ENCODE measurements at regions not wholly inside any gene's neighbourhood (a gene's known extent, or its start where the extent isn't known, plus 50 kb on each side); places are given as distances from the start of the nearest gene placed in this dataset.

GRCh38 chr1:82299056-82299455 lies 498.3 kb downstream of the ADGRL2 start:
- no peak for DNase-seq (ENCODE audit: low read depth in 2 of 2)

- DNase-seq (ENCODE audit: low read depth in 2 of 2) = no peak
Observed at GRCh38 chr1:82297139-82297896, 496.6 kb downstream of the ADGRL2 start.

GRCh38 chr1:82287556-82287955 lies 486.8 kb downstream of the ADGRL2 start:
- DNase-seq (ENCODE audit: low read depth in 2 of 2) = no peak

GRCh38 chr1:82284213-82284612 lies 483.5 kb downstream of the ADGRL2 start:
- no peak for DNase-seq (ENCODE audit: low read depth in 2 of 2)

GRCh38 chr1:82279241-82279640 lies 478.5 kb downstream of the ADGRL2 start:
- DNase-seq (ENCODE audit: low read depth in 2 of 2) = no peak

- no peak for DNase-seq (ENCODE audit: low read depth in 2 of 2)
Observed at GRCh38 chr1:82273816-82274215, 473.1 kb downstream of the ADGRL2 start.

GRCh38 chr1:82269431-82269830 lies 468.7 kb downstream of the ADGRL2 start:
- DNase-seq (ENCODE audit: low read depth in 2 of 2) = peak; percentile 28 to 31

- DNase-seq (ENCODE audit: low read depth in 2 of 2) = no peak
Observed at GRCh38 chr1:82268826-82269225, 468.1 kb downstream of the ADGRL2 start.

- DNase-seq (ENCODE audit: low read depth in 2 of 2) = no peak
Observed at GRCh38 chr1:82266351-82266750, 465.6 kb downstream of the ADGRL2 start.

- DNase-seq (ENCODE audit: low read depth in 2 of 2) = no peak
Observed at GRCh38 chr1:82265436-82265835, 464.7 kb downstream of the ADGRL2 start.

- no peak for DNase-seq (ENCODE audit: low read depth in 2 of 2)
Observed at GRCh38 chr1:82264802-82265201, 464.1 kb downstream of the ADGRL2 start.

- no peak for DNase-seq (ENCODE audit: low read depth in 2 of 2)
Observed at GRCh38 chr1:82263396-82263795, 462.7 kb downstream of the ADGRL2 start.

- DNase-seq (ENCODE audit: low read depth in 2 of 2) = no peak
Observed at GRCh38 chr1:82260666-82261065, 459.9 kb downstream of the ADGRL2 start.

GRCh38 chr1:82260051-82260450 lies 459.3 kb downstream of the ADGRL2 start:
- no peak for DNase-seq (ENCODE audit: low read depth in 2 of 2)

- no peak for DNase-seq (ENCODE audit: low read depth in 2 of 2)
Observed at GRCh38 chr1:82258887-82259286, 458.2 kb downstream of the ADGRL2 start.

GRCh38 chr1:82246050-82246449 lies 445.3 kb downstream of the ADGRL2 start:
- no peak for DNase-seq (ENCODE audit: low read depth in 2 of 2)

- no peak for DNase-seq (ENCODE audit: low read depth in 2 of 2)
Observed at GRCh38 chr1:82245345-82246014, 444.7 kb downstream of the ADGRL2 start.

GRCh38 chr1:82240571-82240970 lies 439.8 kb downstream of the ADGRL2 start:
- no peak for DNase-seq (ENCODE audit: low read depth in 2 of 2)

GRCh38 chr1:82230667-82231066 lies 429.9 kb downstream of the ADGRL2 start:
- no peak for DNase-seq (ENCODE audit: low read depth in 2 of 2)

- no peak for DNase-seq (ENCODE audit: low read depth in 2 of 2)
Observed at GRCh38 chr1:82227306-82228095, 426.8 kb downstream of the ADGRL2 start.

GRCh38 chr1:82226186-82226505 lies 425.4 kb downstream of the ADGRL2 start:
- DNase-seq (ENCODE audit: low read depth in 2 of 2) = no peak

GRCh38 chr1:82225421-82226185 lies 424.9 kb downstream of the ADGRL2 start:
- peak; percentile 8 to 24 for DNase-seq (ENCODE audit: low read depth in 2 of 2)
